Calu3 (cell line): ENCODE measurements at regions not wholly inside any gene's neighbourhood (a gene's known extent, or its start where the extent isn't known, plus 50 kb on each side); places are given as distances from the start of the nearest gene placed in this dataset.

Experiments used
- BruUV-seq: library from RNA; stranded (reverse); fragments of 400-500 nt; replicated peaks from 2 replicates; lab custom pipeline; 2021; lab: Mats Ljungman, UMichigan
- CTCF ChIA-PET: fragments of 300-600 bp; sonication (Branson Sonifier 250); formaldehyde crosslinking; loops from one replicate; lab custom pipeline; 2022; ENCODE audit warnings: antibody characterized with exemption; lab: Charles Lee
- DNase-seq: peaks from one replicate; pipeline ENCODE4 v3.0.0; 2022
- H3K27ac Mint-ChIP-seq: one replicate; pipeline ENCODE4 v1.8.0; 2022; ENCODE audit warnings: mixed read lengths; ENCODE audit not compliant: unreplicated experiment
- H3K27me3 Mint-ChIP-seq: one replicate; pipeline ENCODE4 v1.8.0; 2022; ENCODE audit warnings: mixed read lengths; ENCODE audit not compliant: unreplicated experiment
- H3K36me3 Mint-ChIP-seq: one replicate; pipeline ENCODE4 v1.8.0; 2022; ENCODE audit warnings: mild to moderate bottlenecking, moderate library complexity, mixed read lengths; ENCODE audit not compliant: insufficient read depth, unreplicated experiment
- H3K4me1 Mint-ChIP-seq: one replicate; pipeline ENCODE4 v1.8.0; 2022; ENCODE audit warnings: mild to moderate bottlenecking, low read depth, mixed read lengths; ENCODE audit not compliant: unreplicated experiment
- H3K4me3 Mint-ChIP-seq: one replicate; pipeline ENCODE4 v1.8.0; 2022; ENCODE audit warnings: mild to moderate bottlenecking, low read depth, moderate library complexity, mixed read lengths; ENCODE audit not compliant: unreplicated experiment
- H3K9me3 Mint-ChIP-seq: one replicate; pipeline ENCODE4 v1.8.0; 2022; ENCODE audit warnings: low read depth, mixed read lengths; ENCODE audit not compliant: unreplicated experiment
- intact Hi-C: fragments of 100-400 bp; cut with micrococcal nuclease; formaldehyde crosslinking; loops from one replicate; pipeline ENCODE4 v1.10.0; 2022; ENCODE audit not compliant: unreplicated experiment
- TF ChIP-seq, protein P1 (sequence below): fragments of 200-600 bp; IDR thresholded peaks from one replicate; pipeline ENCODE4 v1.8.0; 2022; ENCODE audit warnings: antibody characterized with exemption; ENCODE audit not compliant: unreplicated experiment

GRCh38 chr12:65663097-65663496 is 161.2 kb upstream of the HMGA2 start:
- Mint-ChIP-seq H3K27me3 (no peaks in the 10 kb centered on the region), H3K27ac (no peak overlapping the region), H3K4me1 (peaks cover 32% of the 10 kb centered on the region)

GRCh38 chr12:65663648-65664047 is 160.6 kb upstream of the HMGA2 start:
- no TSS peak for BruUV-seq
- no peak for DNase-seq
- TF ChIP-seq, protein P1, sequence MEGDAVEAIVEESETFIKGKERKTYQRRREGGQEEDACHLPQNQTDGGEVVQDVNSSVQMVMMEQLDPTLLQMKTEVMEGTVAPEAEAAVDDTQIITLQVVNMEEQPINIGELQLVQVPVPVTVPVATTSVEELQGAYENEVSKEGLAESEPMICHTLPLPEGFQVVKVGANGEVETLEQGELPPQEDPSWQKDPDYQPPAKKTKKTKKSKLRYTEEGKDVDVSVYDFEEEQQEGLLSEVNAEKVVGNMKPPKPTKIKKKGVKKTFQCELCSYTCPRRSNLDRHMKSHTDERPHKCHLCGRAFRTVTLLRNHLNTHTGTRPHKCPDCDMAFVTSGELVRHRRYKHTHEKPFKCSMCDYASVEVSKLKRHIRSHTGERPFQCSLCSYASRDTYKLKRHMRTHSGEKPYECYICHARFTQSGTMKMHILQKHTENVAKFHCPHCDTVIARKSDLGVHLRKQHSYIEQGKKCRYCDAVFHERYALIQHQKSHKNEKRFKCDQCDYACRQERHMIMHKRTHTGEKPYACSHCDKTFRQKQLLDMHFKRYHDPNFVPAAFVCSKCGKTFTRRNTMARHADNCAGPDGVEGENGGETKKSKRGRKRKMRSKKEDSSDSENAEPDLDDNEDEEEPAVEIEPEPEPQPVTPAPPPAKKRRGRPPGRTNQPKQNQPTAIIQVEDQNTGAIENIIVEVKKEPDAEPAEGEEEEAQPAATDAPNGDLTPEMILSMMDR: no peak
- H3K4me3 Mint-ChIP-seq: no peak overlapping the region
- peaks cover 23% of the 10 kb centered on the region for H3K9me3 Mint-ChIP-seq
- H3K36me3 Mint-ChIP-seq: no peaks in the 10 kb centered on the region
- intact Hi-C loops: no loop called here
- no peaks in the 10 kb centered on the region for H3K27me3 Mint-ChIP-seq
- CTCF ChIA-PET: no interaction called here
- H3K27ac Mint-ChIP-seq: no peak overlapping the region
- H3K4me1 Mint-ChIP-seq: peaks cover 32% of the 10 kb centered on the region

More at GRCh38 chr12:65663097-65663496, 161.2 kb upstream of the HMGA2 start:
- no TSS peak for BruUV-seq
- CTCF ChIA-PET: no interaction called here
- H3K9me3 Mint-ChIP-seq: peaks cover 23% of the 10 kb centered on the region
- H3K36me3 Mint-ChIP-seq: no peaks in the 10 kb centered on the region
- DNase-seq: no peak
- TF ChIP-seq, protein P1: no peak
- intact Hi-C loops: no loop called here
- H3K4me3 Mint-ChIP-seq: no peak overlapping the region

GRCh38 chr12:65664715-65665250 is 159.5 kb upstream of the HMGA2 start:
- TF ChIP-seq, protein P1: no peak
- Mint-ChIP-seq H3K4me3 (no peak overlapping the region), H3K27me3 (no peaks in the 10 kb centered on the region), H3K27ac (no peak overlapping the region), H3K9me3 (peaks cover 16% of the 10 kb centered on the region), H3K36me3 (no peaks in the 10 kb centered on the region), H3K4me1 (peaks cover 31% of the 10 kb centered on the region)
- CTCF ChIA-PET: no interaction called here
- BruUV-seq: no TSS peak
- intact Hi-C loops: no loop called here
- no peak for DNase-seq

DNA sequence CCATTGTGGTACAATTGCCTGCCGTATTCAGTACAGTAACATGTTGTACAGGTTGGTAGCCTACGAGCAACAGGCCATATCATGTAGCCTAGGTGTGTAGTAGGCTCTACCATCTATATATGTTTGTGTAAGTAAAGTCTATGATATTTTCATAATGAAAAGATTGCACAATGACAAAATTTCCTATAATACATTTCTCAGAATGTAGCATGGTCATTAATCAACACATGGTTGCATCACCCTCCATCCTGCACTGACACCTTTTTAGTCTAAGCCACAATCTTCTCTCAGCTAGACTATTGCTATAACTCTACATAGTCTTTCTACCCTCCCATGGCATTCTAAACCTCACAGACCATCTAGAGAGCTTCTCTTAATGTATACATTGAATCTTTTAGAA is 158.5 kb upstream of the HMGA2 start:
- no TSS peak for BruUV-seq
- no peak overlapping the region for H3K27ac Mint-ChIP-seq
- peaks cover 30% of the 10 kb centered on the region for H3K4me1 Mint-ChIP-seq
- CTCF ChIA-PET: interaction anchor here (1.0 kb wide), 1 partner anchor 8 kb away, joined by 3 read pairs; no protein-coding TSS in a partner anchor
- TF ChIP-seq, protein P1: no peak
- DNase-seq: no peak
- intact Hi-C loops: no loop called here
- peaks cover 16% of the 10 kb centered on the region for H3K9me3 Mint-ChIP-seq
- H3K36me3 Mint-ChIP-seq: no peaks in the 10 kb centered on the region
- H3K4me3 Mint-ChIP-seq: no peak overlapping the region
- no peaks in the 10 kb centered on the region for H3K27me3 Mint-ChIP-seq
